ENCODE measurements at regions not wholly inside any gene's neighbourhood (a gene's known extent, or its start where the extent isn't known, plus 50 kb on each side); places are given as distances from the start of the nearest gene placed in this dataset.

DNA sequence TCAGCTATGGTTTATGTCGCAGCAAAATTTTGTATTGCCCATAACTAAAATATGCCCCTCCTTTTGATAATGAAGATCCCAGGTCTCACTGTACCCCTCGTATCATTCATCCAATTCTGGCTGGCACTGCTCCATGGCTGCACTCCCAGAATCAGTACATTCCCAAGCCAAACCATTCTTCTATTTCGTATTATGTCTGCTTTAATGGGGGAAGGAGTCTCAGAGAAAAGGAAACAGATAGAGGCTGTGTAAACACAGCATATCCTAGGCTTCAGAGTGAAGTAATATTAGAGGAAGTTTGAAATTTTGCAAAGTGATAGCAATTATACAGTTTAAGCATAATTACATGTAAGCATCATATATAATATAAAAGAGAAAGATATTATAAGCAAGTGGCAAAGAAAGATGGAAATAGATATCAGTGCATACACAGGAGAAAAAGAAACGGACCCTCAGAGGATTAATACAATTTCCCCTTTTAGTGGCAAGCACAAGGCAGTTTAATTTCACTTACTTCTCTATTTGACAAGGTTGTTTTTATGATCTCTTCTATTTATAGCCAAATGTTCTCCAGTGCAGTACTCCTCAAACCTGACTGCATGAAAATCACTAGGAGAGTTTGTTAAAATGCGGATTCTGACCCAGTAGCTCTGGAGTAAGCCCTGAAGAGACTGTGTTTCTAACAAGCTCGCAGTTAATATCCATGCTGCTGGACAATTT, 56.5 kb upstream of the TENT5A start:
- intact Hi-C loops (cut with DNase I), result no loop called here
- DNase-seq (ENCODE audit: low spot score), result no peak
- peak; percentile 70 for ATAC-seq

GRCh38 chr6:81806793-81807565, 54.5 kb upstream of the TENT5A start:
- ATAC-seq, result no peak
- DNase-seq (ENCODE audit: low spot score), result no peak
- intact Hi-C loops (cut with DNase I), result no loop called here

- DNase-seq (ENCODE audit: low spot score) (no peak), ATAC-seq (no peak)
- intact Hi-C loops (cut with DNase I), result no loop called here
Measured at GRCh38 chr6:81802356-81802755, 49.9 kb upstream of the TENT5A start.
